RWPE1 (cell line): ENCODE measurements at regions not wholly inside any gene's neighbourhood (a gene's known extent, or its start where the extent isn't known, plus 50 kb on each side); places are given as distances from the start of the nearest gene placed in this dataset.
"Not testable (repeated sequence)": the region's sequence is repeated elsewhere in the genome, so short reads cannot be mapped to it uniquely, and the experiment has no call there.

Experiments used
- CTCF ChIA-PET: fragments of 350-600 bp; sonication (Branson Sonifier 250); formaldehyde crosslinking; extraction: SDS; loops from one replicate; lab custom pipeline; 2021; lab: Yijun Ruan, JAX
- POLR2A ChIA-PET: fragments of 400-600 bp; formaldehyde crosslinking; extraction: SDS; loops from one replicate; lab custom pipeline; 2020; ENCODE audit warnings: antibody characterized with exemption; ENCODE audit not compliant: low non-redundant PET; lab: Yijun Ruan, JAX
- DNase-seq: peaks from one replicate; pipeline ENCODE4 v3.0.0; 2012; ENCODE audit warnings: low spot score
- H3K27ac ChIP-seq: fragments of 450-650 bp; 2 replicates; pipeline ENCODE4 v1.5.1; 2017
- TF ChIP-seq, protein P1 (sequence below): fragments of 450-650 bp; conservative IDR thresholded peaks from 2 replicates; pipeline ENCODE4 v1.5.1; 2017; ENCODE audit warnings: low read depth, mild to moderate bottlenecking

DNA sequence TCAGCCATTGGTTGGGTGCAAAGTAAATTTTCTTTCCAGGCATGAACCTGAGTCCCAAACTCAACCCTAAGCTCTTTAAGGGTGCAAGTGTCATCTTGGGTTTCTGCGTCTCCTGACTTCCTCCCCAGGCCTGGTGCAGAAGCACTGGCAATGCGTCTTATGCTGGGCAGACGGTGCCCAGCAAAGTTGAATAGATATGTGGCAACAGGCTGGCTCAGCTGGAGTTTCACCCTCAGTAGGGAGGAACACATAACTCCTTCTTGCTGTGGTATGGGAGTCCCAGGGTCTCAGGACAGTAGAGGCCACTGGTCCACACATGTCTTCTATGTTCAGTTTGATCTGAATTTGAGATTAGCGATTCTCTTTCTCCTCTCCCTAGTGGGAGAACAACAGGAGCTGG is 181.3 kb downstream of the RPS24 start:
- no peak for DNase-seq
- TF ChIP-seq, protein P1, sequence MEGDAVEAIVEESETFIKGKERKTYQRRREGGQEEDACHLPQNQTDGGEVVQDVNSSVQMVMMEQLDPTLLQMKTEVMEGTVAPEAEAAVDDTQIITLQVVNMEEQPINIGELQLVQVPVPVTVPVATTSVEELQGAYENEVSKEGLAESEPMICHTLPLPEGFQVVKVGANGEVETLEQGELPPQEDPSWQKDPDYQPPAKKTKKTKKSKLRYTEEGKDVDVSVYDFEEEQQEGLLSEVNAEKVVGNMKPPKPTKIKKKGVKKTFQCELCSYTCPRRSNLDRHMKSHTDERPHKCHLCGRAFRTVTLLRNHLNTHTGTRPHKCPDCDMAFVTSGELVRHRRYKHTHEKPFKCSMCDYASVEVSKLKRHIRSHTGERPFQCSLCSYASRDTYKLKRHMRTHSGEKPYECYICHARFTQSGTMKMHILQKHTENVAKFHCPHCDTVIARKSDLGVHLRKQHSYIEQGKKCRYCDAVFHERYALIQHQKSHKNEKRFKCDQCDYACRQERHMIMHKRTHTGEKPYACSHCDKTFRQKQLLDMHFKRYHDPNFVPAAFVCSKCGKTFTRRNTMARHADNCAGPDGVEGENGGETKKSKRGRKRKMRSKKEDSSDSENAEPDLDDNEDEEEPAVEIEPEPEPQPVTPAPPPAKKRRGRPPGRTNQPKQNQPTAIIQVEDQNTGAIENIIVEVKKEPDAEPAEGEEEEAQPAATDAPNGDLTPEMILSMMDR, result no peak
- POLR2A ChIA-PET, result no interaction called here

DNA sequence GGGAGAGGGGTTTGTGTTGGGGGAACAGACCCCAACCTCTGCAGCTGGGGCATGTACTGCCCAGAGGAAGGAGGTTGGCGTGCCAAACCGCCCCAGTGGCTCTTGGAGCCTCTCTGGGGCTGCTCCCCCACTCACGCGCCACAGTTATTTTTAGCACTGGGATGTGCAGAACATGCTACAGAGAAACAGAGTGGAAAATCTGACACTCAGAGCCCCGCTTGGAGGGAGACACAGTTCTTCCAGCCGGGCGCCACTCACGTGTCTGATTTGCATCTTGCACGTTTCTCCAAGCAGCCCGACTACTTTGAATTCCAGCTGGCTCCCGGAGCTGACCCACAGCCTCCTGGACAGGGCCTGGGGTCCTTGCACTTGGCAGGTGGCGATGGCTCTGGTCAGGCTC is 182.0 kb downstream of the RPS24 start:
- TF ChIP-seq, protein P1, result no peak
- no peak overlapping the region for H3K27ac ChIP-seq
- ChIA-PET POLR2A (no interaction called here), CTCF (interaction anchor here (0.6 kb wide), 1 partner anchor 439 kb away, joined by 4 read pairs; no protein-coding TSS in a partner anchor)
- no peak for DNase-seq

More for the DNA sequence above, 181.3 kb downstream of the RPS24 start:
- CTCF ChIA-PET, result interaction anchor here (0.6 kb wide), 1 partner anchor 440 kb away, joined by 4 read pairs; no protein-coding TSS in a partner anchor
- H3K27ac ChIP-seq, result no peak overlapping the region

DNA sequence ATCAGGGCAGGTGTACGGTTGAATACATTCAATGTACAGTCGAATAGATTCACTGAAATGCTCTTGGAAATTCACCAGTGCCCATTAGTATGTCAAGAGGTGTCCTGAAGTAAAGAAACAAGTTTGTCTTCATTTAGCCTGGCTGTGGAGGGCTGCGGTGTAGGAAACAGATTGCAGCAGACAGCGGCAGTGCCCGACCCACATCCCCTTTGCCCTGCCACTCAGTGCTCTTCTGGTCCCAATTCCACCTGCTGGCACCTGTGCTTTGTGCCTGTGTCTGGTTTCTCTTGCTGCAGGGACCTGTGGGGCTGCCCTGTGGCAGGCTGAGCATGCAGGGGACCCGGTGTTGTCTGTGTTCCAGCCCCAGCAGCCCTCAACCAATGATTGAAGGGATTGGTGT is 183.7 kb downstream of the RPS24 start:
- ChIA-PET POLR2A (no interaction called here), CTCF (no interaction called here)
- DNase-seq, result no peak
- H3K27ac ChIP-seq, result no peak overlapping the region
- TF ChIP-seq, protein P1, result no peak

DNA sequence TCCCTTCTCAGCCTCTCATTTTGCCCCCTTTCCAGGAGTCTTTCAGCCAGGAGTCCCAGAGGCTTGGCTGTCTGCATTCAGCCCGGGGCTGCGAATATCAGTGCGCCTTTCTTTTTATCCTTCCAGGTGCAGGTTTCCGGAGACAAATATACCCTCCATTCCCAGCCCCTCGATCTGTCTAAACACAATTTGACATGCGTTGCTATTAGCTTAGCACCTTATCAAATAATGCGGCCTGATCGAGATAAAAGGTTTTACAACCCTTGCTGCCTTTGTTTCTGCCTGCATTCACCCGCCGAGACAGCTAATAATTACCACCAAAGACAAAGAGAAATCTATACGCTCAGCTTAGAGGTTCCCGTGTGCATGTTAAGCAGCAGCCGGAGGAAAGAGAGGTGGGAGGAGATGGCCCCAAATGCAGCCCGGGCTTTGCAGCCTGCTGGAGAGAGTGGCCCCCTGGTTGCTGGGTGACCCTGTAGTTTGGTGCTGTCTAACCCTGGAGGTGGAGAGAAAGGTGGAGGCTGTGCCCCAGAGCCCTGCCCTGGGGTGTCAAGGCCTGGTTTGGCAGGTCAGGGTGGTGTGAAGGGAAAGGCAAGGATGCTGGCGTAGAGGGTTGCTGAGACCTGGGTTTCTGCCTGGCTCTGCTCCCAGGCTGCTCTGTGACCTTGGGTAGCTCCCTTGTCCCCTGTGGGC is 185.3 kb downstream of the RPS24 start:
- H3K27ac ChIP-seq, result no peak overlapping the region
- POLR2A ChIA-PET, result no interaction called here
- TF ChIP-seq, protein P1, result no peak
- no peak for DNase-seq
- CTCF ChIA-PET, result interaction anchor here (0.6 kb wide), 1 partner anchor 7 kb away, joined by 3 read pairs; no protein-coding TSS in a partner anchor

DNA sequence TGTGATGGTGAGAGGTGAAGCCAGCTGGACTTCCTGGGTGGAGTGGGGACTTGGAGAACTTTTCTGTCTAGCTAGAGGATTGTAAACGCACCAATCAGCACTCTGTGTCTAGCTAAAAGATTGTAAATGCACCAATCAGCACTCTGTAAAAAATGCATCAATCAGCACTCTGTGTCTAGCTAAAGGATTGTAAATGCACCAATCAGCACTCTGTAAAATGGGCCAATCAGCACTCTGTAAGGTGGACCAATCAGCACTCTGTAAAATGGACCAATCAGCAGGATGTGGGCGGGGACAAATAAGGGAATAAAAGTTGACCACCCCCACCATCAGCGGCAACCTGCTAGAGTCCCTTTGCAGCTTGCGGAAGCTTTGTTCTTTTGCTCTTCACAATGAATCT is 185.9 kb downstream of the RPS24 start:
- H3K27ac ChIP-seq, DNase-seq, POLR2A ChIA-PET: not testable (repeated sequence)
- CTCF ChIA-PET, result interaction anchor here (0.6 kb wide), 1 partner anchor 8 kb away, joined by 3 read pairs; no protein-coding TSS in a partner anchor

DNA sequence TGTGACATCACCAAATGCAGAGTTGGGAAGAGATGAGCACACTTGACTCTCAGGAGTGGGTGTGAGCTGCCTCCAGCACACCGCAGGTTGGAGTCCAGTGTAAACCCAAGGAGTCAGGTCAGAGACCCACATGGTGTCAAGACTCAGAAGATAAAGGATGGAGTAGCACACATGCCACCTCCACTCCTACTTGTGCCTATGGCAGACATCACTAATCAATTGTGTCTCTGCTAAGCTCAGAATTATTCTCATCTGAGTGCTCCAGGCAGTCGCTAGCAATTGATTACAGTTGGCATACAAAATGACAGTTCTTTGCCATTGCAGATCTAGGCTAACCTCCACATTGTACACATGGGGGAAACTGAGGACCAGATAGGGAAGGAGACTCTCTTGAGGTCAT is 187.1 kb downstream of the RPS24 start:
- POLR2A ChIA-PET, result no interaction called here
- CTCF ChIA-PET, result interaction anchor here (0.6 kb wide), 1 partner anchor 11 kb away, joined by 4 read pairs; no protein-coding TSS in a partner anchor
- TF ChIP-seq, protein P1, result no peak
- no peak for DNase-seq
- H3K27ac ChIP-seq, result no peak overlapping the region
